HPDE6-E6E7 (cell line): ENCODE measurements at regions not wholly inside any gene's neighbourhood (a gene's known extent, or its start where the extent isn't known, plus 50 kb on each side); places are given as distances from the start of the nearest gene placed in this dataset.
"Not testable (repeated sequence)": the region's sequence is repeated elsewhere in the genome, so short reads cannot be mapped to it uniquely, and the experiment has no call there.

ENCODE experiments used
- DNase-seq: peaks from one replicate; pipeline ENCODE4 v3.0.0; 2011; ENCODE audit warnings: missing footprints; ENCODE audit errors: extremely low spot score

DNA sequence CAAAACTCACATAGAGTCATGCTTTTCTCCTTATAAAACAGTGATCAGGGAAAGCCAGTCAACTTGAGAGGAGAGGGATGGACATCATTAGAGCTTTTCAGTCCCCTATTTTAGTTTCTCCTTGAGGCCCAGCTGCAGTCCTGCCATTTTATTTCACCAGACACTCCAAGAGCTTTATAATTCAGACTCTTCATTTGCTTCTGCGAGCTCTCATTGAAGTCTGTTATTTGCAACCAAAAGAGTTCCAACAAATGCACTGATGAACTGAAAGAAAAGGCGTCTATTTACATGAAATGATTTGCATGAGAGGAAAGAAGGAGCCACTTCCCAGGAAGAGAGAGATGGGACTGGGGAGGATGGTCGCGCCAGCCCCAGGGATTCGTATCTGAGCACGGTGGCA, 86.8 kb downstream of the NDUFA12 start:
- DNase-seq = no peak

DNA sequence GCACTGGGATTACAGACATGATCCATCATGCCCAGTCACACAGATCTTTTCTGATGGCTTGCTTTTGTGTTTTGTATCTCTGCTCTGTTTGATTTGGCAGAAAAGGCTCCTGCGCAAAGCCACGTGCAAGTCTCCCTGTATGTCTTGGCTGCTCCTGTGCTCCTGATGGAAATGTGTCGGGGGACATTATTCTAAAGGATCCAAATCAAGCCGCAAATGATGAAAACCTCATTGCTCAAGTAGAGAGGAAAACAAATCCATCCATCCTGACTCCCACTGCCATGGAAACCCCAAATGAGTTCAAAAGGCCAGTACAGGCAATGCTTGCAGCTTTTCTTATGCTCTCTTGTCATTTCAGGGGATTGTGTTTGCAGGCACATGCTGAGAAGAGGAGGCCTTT, 93.8 kb downstream of the NDUFA12 start:
- no peak for DNase-seq

DNA sequence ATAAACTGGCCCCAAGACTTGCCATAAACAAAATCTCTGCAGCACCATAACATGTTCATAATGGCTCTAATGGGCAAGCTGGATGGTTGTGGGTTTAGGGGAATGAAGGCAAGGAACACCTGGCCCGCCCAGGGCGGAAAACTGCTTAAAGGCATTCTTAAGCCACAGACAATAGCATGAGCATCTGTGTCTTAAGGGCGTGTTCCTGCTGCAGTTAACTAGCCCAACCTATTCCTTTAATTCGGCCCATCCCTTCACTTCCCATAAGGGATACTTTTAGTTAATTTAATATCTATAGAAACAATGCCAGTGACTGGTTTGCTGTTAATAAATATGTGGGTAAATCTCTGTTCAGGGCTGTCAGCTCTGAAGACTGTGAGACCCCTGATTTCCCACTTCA, 97.7 kb downstream of the NDUFA12 start:
- DNase-seq = not testable (repeated sequence)

DNA sequence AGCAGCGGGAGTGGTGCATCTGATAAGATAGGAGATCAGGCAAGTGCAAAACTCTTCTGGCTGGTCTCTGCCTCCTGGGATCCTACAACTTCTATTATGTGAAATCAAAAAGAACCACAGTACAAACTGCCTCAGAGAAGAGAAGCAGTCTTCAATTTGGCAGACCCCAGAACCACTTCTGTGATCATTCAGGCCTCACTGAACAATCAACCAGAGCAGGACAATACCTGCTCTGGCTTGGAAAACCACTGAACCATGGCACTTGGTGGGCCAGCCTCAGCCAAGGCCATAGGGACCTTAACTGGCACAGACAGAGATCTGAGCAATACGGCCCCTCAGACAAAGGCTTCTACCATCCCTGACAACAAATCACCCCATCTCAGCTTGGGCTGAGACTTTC, 103.0 kb downstream of the NDUFA12 start:
- no peak for DNase-seq

DNA sequence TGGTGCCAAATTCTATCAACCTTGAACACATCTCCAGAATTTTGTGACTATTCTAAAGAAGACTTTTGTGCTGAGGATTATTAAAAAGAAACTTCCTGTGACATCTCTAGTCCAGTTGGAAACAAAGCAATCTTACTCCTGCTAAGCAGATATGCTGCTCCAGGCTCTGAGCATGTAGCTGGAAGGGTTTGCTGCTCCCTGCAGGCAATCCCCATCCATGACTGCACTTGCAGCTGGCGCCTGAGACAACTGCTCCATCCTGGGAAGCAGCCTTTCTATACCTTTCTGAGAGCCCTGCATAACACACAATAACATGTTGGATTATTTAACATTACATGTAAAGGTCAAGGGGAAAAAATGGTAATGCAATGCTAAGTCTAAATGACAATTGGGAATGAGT, 105.1 kb downstream of the NDUFA12 start:
- no peak for DNase-seq

DNA sequence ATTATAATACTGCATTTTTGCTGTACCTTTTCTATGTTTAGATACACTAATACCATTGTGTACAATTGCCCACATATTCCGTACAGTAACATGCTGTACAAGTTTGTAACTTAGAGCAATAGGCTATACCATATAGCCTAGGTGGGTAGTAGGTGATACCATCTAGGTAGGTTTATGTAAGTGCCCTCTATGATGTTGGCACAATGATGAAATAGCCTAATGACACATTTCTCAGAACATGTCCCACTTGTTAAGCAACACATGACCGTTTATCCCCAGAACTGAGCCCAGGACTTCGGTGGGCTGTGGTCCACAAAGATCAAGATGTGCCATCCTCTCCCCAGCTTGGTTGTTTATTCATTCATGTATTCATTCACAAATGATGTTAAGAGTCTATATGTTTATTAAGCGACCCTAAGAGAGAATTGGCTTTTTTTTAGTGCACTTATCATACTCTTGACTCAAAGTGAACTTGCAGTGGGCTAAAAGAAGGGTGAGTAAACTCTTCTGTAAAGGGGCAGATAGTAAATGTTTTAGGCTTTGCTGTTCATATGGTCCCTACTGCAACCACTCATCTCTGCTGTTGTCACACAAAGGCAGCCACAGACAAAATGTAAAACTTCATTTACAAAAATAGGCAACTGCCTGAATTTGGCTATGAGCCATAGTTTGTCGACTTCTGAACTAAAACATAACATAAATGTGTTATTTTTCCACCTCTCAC, 110.8 kb downstream of the NDUFA12 start:
- no peak for DNase-seq

DNA sequence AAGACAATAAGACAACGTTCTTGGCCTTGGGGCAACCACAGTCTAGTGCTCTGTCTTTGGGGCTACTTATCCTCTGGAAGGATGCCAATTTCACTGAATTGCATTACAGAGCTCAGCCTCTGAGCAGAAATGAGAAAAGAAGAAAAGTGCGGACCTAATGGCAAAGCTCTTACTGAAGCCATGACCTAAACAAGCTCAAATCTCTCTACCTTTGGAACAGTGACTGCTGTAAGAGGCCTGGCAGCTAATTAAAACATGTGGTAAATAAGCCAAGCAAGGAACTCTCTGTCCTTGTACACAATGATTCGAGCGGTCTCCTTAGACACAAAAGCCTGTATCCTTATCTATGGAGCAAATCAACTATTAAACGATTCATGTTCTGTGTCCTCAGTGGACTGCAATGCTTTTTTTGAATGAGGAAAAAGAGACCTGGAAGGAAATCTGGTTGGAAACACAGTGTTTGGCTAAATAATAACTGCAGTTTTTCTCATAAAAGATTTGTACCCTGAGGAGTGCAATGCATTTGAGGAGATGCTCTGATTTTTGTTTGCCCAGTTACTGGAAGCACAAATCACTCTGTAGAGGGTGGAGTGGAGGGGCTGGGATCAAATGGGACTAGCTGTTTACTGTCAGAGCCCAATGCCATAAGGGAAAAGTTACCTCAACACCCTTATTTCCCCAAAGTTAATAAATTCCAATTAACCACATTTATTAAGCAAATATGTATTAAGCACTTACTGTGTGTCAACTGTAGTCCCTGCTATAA, 113.9 kb downstream of the NDUFA12 start:
- DNase-seq = no peak

DNA sequence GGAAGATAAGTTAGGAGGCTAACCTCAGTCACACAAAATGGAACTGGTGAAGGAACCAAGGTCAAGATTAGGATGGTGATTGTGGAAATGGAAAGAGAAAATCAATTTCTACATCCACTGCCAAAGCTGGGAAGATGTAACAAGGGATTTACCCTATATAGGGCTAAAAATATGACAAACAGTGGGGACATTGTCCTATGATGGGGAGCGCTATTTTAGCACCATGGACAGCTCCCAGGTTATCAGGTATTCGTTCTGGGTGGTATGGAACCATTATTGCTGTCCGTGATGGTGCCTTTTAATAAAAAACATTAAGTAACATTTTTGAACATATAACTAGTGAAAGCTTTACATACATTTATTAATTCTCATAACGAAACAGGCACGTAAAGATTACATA, 124.0 kb downstream of the NDUFA12 start:
- DNase-seq = no peak

DNA sequence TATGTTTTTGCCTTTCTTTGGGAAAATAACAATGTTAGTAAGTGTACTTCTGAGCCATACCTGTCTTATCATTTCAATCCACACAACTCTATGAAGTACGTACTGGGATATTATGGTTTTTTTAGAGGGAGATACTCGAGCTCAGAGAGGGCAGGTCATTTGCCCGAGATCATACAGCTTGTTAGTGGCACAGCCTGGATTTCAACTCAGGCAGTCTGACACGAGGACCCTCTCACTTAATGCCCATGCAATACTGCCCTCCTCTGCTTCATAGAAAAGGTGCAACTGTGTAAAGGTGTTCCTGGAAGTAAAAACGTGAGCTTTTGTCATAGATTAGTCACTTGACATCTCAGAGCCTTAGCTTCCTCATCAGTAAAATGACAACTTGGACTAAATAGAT, 128.0 kb downstream of the NDUFA12 start:
- DNase-seq = peak; percentile 29

DNA sequence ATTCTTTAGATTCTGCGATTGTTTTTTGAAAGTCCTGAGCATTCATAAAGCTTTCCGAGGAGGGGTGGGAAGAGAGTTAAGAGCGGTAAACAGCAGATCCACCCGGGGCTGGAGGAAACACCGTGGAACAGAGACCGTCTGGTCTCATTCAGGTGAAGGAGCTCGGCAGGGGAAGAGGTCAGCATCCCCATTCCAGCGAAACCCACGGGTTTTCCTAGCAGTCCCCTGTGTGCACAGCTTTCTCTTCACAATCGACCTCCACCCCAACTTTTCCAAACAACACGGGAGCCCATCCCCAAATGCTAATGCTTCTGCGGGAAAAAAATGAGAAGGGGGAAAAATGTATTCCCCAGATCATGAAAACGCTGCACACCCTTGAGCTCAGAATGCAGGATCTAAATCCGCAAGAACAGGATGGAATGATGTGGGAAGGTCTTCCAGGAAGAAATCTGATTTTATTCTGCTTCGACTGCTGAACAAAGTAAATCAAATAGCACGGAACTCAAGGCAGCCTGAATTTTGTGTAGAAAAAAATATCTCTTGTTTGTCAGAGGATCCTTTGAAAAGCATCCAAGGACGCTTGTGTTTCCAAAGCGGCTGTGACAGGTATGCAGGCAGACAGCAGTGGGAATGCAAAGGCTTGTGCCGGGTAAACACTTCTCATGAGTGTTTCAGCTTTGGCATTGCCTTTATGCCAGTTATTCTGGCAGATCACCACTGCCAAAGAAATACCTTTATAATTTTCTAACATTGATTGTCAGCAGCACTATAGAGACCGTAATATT, 128.8 kb downstream of the NDUFA12 start:
- DNase-seq = no peak

DNA sequence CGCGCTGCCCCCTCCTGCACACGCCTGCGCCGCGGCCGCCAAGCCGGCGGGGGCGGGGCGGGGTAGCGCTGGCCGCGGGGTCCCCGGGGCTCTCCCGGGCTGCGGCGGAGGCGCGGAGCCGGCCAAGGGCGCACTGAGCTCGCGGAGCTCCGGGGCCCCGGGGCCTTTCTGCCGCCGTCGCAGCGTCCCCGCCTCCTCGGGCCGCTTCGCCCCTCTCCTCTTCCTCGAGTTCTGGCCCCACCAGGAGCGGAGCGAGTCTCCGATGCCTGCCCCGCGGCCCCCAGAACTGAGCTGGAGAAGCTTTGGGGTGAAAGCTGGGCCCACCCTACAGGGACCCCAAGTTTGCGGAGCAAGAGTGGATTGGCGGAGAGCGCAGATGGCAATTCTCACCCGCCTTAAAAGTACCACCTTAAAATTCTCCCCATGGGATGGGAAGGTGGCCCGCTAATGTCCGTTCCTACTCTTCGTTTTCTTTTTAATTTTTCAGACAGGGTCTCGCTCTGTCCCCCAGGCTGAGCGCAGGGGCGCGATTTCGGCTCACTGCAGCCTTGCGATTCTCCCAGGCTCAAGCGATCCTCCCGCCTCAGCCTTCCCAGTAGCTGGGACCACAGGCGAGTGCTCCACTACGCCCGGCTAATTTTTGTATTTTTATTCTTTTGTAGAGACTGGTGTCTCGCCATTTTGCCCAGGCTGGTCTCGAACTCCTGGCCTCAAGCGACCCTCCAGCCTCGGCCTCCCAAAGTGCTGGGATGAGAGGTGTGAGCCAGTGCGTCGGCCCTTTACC, 129.6 kb downstream of the NDUFA12 start:
- DNase-seq = no peak

DNA sequence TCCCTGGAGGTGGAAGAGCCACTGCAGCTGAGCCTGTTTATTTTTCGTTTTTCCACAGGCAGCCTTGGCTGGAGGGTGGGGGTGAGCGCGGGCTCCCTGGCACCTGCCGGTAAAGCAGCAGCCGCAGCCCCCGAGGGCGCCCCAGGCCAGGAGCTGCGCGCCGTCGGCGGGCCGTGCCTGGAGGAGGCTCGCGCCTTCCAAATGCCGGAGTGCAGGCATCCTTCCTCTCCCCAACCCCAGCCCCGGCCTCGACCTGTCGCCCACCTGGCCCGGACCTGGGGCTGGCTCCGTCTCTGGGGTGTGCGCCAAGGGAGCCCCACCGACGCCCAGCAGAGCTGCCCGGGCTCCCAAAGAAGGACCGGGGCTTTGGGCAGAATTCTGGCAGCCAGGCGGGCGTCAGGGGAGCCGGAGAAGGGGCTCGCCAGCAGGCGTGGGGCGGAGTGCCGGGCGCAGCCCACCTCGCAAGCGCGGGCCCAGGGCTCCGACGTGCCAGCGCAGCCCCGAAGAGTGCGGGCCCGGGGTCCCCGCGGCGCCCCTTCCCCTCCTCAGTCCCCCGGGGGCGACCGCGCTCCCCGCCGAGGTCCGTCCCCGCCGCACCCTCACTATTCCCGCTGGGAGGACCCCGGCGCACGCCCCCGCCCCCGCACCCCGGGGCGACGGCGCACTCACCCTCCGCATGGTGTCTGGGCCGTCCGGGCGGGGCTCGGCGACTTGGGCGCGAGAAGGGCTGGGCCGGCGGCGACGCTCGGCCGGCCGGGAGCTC, 130.3 kb downstream of the NDUFA12 start:
- no peak for DNase-seq

DNA sequence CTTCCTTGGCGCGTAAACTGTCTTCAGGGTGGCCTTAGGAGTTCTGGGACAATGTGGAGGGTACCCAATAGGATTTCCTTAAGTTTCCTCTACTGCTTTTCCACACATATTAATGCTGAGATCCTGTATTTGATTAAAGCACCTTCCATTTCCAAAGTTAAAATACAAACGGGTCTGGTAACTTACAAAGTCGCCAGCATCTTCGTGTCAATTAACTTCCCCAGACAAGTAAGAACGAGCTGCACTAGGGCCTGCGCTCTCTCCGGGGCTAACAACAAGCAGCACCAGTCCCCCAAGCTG, 130.9 kb downstream of the NDUFA12 start:
- DNase-seq = no peak

DNA sequence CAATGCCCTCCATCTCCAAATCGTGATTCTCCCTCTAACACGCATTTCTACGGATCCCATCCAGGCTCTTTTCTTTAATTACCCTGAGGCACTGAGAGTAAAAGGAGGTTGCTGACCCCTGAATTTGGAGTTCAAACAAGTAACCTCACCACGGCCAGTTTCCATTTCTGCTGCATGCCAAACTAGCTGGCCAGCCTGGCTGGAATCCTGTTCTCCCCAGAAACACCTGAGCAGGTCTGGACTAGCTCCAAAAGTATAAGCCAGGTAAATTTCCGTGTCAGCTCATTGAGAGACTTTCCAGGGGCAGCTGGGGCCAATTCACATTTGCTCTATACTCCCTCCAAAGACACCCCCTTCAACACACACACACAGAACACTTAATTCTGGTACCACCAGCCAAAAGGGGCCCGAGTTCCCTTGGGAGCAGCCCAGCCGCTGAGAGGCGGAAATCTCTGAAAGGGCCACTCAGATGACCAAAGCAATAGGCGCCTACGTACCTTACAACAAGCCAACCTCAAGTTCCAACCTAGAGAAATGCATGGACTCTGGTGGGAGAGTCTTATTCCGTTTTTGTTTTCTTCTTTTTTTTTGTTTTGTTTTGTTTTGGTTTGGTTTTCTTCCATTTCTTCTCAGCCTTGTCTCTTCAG, 131.4 kb downstream of the NDUFA12 start:
- DNase-seq = no peak

DNA sequence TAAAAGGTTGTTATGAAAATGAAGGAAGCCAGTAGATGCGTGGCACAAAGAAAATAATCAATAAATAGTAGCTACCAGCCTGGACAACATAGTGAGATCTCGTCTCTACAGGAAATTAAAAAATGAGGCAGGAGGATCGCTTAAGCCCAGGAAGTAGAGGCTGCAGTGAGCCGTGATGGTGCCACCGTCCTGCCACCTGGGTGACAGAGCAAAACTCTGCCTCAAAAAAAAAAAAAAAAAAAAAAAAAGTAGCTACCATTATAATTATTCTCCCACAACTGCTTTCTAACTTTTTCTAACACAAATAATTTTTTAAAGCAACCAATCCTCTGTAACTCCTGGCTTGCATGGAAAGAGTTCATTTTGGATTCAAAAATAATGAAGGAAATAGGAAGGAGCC, 133.0 kb downstream of the NDUFA12 start:
- no peak for DNase-seq

DNA sequence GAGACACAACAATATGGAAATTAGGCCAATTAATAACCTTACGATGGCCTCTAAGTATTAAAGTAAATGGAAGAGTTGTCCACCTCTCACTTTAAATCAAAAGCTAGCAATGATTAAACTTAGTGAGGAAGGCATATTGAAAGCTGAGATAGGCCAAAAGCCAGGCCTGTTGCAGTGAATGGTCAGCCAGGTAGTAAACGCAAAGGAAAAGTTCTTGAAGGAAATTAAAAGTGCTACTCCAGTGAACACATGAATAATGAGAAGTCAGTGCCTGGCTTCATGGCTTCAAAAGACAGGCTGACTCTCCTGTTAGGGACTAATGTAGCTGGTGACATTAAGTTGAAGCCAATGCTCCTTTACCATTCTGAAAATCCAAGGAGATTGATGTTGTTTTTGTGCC, 135.3 kb downstream of the NDUFA12 start:
- no peak for DNase-seq

DNA sequence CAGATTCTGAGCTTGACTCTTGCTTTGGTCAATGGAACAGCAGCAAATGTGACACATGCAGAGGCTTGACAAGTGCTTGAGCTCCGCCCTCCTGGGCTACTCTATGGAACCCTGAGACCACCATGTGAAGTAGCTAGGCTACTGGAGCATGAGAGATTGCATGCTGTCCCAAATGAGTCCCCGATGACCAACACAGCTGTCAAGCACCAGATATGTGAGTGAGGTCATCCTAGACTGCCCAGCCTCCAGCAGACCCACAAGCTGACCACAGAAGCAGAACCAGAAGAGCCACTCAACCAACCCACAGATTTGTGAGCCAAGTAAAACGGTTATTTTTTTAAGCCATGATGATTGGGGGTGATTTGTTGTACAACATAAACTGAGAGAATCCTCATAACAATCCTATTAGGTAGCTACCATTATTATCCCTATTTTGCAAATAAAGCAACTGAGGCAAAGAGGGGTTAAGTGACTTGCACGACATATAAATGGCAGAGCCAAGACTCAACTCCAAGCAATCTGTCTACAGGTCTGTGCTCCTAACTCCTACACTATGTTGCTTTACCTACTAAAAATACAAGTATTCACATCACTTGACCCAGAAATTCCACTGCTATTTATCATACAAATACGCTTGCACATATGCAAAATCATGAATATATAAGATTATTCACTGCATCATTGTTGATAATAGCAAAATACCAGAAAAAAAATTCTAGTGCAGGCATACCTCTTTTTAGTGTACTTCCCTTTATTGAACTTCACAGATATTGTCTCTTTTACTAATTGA, 136.2 kb downstream of the NDUFA12 start:
- DNase-seq = no peak

DNA sequence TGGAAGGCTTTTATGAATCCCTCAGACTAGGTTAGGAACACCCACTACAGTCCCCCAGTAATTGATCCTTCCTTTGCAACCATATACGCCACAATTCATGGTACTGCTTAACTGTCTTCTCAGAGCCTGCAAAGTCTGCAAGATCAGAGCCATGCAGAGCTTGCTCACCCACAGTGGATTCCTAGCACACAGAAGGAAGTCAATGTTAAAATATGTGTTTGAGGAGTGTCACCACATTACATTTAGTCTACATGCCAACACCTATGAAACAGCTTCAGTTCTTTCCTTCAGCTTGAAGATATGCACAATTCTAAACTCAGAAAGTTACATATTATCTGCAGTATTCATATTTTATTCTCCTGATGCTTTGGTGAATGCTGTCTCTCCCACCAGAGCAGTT, 138.5 kb downstream of the NDUFA12 start:
- DNase-seq = no peak

DNA sequence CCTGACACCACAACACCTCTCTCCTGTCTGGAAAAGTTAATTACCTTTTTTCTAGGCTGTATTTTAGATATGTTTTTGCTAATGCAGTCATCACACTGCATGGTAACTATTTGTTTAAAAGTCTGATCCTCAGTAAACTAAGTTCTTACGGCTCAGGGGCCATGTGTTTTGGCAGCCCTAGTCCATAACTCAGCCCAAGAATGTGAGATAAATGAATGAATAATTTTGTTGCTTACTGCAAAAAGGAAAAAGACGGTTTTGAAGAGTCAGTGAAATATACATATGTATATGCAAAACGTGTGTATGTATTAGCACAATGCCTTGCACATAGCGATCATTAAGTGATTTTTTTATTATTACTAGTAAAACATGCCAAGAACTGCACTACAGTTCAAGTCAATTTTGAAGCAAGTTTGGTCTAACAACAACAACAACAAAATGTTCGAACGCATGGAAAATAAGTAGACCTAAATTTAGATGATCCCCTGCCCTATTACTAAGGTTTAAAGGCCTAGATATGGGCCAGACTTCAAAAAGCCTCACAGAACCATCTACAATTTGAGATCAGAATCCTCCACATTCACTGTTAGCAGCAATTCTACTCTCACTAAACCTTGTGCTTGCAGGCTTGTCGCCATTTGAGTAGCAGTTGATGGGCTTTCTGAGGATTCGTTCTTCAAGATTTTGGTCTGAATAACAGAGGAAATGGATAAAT, 140.0 kb downstream of the NDUFA12 start:
- no peak for DNase-seq
